ENCODE measurements at regions not wholly inside any gene's neighbourhood (a gene's known extent, or its start where the extent isn't known, plus 50 kb on each side); places are given as distances from the start of the nearest gene placed in this dataset.

DNA sequence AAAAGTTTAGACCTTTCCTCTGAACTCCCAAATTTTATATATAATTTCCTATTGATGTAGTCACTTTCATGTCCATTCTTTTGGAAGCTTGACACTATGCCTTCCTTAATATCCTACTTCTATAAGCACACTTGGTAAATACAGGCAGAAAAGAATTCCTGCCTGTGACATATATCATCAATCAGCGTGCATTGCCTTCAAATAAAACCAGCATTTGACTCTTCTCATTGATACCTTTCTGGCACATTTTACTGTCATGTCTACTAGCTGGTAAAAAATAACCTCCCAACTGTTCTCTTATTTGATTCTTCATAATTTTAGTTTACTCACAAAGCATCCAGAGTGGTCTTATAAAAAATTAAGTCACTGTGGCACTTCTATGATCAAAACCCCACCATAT lies 693.5 kb downstream of the CBLN2 start:
- H3K9me3 ChIP-seq (ENCODE audit: low read depth) = no peaks in the 10 kb centered on the region
- no peak overlapping the region for H3K4me3 ChIP-seq
- no peaks in the 10 kb centered on the region for H3K36me3 ChIP-seq (replicated peaks; ENCODE audit: insufficient read depth, low read depth)
- H3K4me2 ChIP-seq = no peak overlapping the region
- WGBS (ENCODE audit: low lambda C conversion rate, missing lambda C conversion rate) = 67% methylated on average over 1 of the region's 1 CpG
- H2AFZ ChIP-seq = no peak overlapping the region
- no peak overlapping the region for H3K27ac ChIP-seq
- no peaks in the 10 kb centered on the region for H3K9me2 ChIP-seq (replicated peaks; ENCODE audit: insufficient read depth)
- TF ChIP-seq, protein P1, sequence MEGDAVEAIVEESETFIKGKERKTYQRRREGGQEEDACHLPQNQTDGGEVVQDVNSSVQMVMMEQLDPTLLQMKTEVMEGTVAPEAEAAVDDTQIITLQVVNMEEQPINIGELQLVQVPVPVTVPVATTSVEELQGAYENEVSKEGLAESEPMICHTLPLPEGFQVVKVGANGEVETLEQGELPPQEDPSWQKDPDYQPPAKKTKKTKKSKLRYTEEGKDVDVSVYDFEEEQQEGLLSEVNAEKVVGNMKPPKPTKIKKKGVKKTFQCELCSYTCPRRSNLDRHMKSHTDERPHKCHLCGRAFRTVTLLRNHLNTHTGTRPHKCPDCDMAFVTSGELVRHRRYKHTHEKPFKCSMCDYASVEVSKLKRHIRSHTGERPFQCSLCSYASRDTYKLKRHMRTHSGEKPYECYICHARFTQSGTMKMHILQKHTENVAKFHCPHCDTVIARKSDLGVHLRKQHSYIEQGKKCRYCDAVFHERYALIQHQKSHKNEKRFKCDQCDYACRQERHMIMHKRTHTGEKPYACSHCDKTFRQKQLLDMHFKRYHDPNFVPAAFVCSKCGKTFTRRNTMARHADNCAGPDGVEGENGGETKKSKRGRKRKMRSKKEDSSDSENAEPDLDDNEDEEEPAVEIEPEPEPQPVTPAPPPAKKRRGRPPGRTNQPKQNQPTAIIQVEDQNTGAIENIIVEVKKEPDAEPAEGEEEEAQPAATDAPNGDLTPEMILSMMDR (IDR thresholded peaks at IDR 0.05; ENCODE audit: poor library complexity) = no peak
- TF ChIP-seq EZH2 (IDR thresholded peaks at IDR 0.05; ENCODE audit: borderline replicate concordance) (no peak), EZH2phosphoT487 (IDR thresholded peaks at IDR 0.05; ENCODE audit: low read depth, severe bottlenecking, unreplicated experiment) (no peak)
- no peaks in the 10 kb centered on the region for H3K4me1 ChIP-seq (ENCODE audit: insufficient read depth)
- DNase-seq (ENCODE audit: low spot score) = no peak
- H3K79me2 ChIP-seq = no peaks in the 10 kb centered on the region
- no peaks in the 10 kb centered on the region for H4K20me1 ChIP-seq (ENCODE audit: insufficient read depth, poor library complexity, severe bottlenecking)
- H3K27me3 ChIP-seq = no peaks in the 10 kb centered on the region

DNA sequence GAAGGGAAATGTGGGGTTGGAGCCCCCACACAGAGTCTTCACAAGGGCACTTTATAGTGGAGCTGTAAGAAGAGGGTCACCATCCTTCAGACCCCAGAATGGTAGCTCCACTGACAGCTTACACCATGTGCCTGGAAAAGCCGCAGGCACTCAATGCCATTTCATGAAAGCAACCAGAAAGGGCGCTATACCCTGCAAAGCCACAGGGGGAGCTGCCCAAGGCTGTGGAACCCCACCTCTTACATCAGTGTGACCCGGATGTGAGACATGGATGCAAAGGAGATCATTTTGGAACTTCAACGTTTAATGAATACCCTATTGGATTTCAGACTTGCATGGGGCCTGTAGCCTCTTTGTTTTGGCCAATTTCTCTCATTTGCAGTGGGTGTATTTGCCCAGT lies 694.7 kb downstream of the CBLN2 start:
- Histone ChIP-seq H4K20me1 (ENCODE audit: insufficient read depth, poor library complexity, severe bottlenecking) (no peaks in the 10 kb centered on the region), H3K4me2 (no peak overlapping the region), H3K4me3 (no peak overlapping the region), H3K79me2 (no peaks in the 10 kb centered on the region), H3K36me3 (replicated peaks; ENCODE audit: insufficient read depth, low read depth) (no peaks in the 10 kb centered on the region), H3K27ac (no peak overlapping the region), H3K27me3 (no peaks in the 10 kb centered on the region), H3K4me1 (ENCODE audit: insufficient read depth) (no peaks in the 10 kb centered on the region), H3K9me3 (ENCODE audit: low read depth) (no peaks in the 10 kb centered on the region), H3K9me2 (replicated peaks; ENCODE audit: insufficient read depth) (no peaks in the 10 kb centered on the region), H2AFZ (no peak overlapping the region)
- WGBS (ENCODE audit: low lambda C conversion rate, missing lambda C conversion rate) = 81% methylated on average over 4 of the region's 4 CpGs
- DNase-seq (ENCODE audit: low spot score) = no peak
- TF ChIP-seq EZH2phosphoT487 (IDR thresholded peaks at IDR 0.05; ENCODE audit: low read depth, severe bottlenecking, unreplicated experiment) (no peak), EZH2 (IDR thresholded peaks at IDR 0.05; ENCODE audit: borderline replicate concordance) (no peak)
- TF ChIP-seq, protein P1 (IDR thresholded peaks at IDR 0.05; ENCODE audit: poor library complexity) = no peak

DNA sequence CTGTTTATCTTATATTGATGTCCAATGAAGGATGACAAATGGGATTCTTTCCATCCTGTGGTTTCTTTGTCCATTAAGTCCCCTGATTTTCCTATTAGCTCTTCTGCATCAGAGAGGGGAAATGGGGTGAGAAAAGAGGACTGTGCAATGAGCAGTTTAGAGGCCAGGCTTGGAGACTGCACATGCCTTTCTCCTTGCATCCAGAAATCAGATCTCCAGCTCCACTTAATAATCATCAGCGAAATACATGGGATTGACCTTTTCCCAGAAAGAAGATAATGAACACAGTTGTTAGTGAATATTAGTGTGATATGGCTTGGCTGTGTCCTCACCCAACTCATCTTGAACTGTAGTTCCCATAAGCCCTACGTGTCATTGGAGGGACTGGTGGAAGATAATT lies 697.4 kb downstream of the CBLN2 start:
- Histone ChIP-seq H3K27ac (no peak overlapping the region), H3K27me3 (no peaks in the 10 kb centered on the region), H3K36me3 (replicated peaks; ENCODE audit: insufficient read depth, low read depth) (no peaks in the 10 kb centered on the region), H3K4me3 (no peak overlapping the region), H3K4me1 (ENCODE audit: insufficient read depth) (no peaks in the 10 kb centered on the region), H4K20me1 (ENCODE audit: insufficient read depth, poor library complexity, severe bottlenecking) (no peaks in the 10 kb centered on the region), H2AFZ (no peak overlapping the region), H3K9me2 (replicated peaks; ENCODE audit: insufficient read depth) (no peaks in the 10 kb centered on the region), H3K9me3 (ENCODE audit: low read depth) (no peaks in the 10 kb centered on the region), H3K79me2 (no peaks in the 10 kb centered on the region), H3K4me2 (no peak overlapping the region)
- no peak for DNase-seq (ENCODE audit: low spot score)
- TF ChIP-seq EZH2 (IDR thresholded peaks at IDR 0.05; ENCODE audit: borderline replicate concordance) (no peak), EZH2phosphoT487 (IDR thresholded peaks at IDR 0.05; ENCODE audit: low read depth, severe bottlenecking, unreplicated experiment) (no peak)
- TF ChIP-seq, protein P1 (IDR thresholded peaks at IDR 0.05; ENCODE audit: poor library complexity) = no peak
- WGBS (ENCODE audit: low lambda C conversion rate, missing lambda C conversion rate) = 80% methylated on average over 2 of the region's 2 CpGs

DNA sequence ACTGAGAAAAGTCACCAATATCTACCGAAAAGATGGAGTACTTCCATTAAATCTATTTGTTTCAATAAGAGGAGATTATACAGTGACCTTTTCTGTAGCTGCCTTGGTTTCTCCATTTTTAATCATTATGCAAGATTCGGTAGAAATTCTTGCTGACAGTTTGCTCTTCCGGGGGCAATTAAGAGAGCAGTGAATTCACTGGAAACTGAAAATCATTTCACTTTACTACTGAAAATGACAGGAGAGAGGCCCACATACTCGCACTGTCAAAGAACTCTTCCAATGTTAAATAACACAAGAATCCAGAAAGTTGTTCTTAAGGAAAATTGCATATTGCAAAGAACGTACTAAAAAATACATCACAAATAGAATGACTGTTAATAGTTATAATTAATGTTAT lies 699.3 kb downstream of the CBLN2 start:
- Histone ChIP-seq H3K4me3 (no peak overlapping the region), H3K27me3 (no peaks in the 10 kb centered on the region), H4K20me1 (ENCODE audit: insufficient read depth, poor library complexity, severe bottlenecking) (no peaks in the 10 kb centered on the region), H2AFZ (no peak overlapping the region), H3K4me1 (ENCODE audit: insufficient read depth) (no peaks in the 10 kb centered on the region), H3K27ac (no peak overlapping the region), H3K4me2 (no peak overlapping the region), H3K9me3 (ENCODE audit: low read depth) (no peaks in the 10 kb centered on the region), H3K36me3 (replicated peaks; ENCODE audit: insufficient read depth, low read depth) (no peaks in the 10 kb centered on the region), H3K79me2 (no peaks in the 10 kb centered on the region), H3K9me2 (replicated peaks; ENCODE audit: insufficient read depth) (no peaks in the 10 kb centered on the region)
- WGBS (ENCODE audit: low lambda C conversion rate, missing lambda C conversion rate) = 66% methylated on average over 5 of the region's 5 CpGs
- TF ChIP-seq EZH2 (IDR thresholded peaks at IDR 0.05; ENCODE audit: borderline replicate concordance) (no peak), EZH2phosphoT487 (IDR thresholded peaks at IDR 0.05; ENCODE audit: low read depth, severe bottlenecking, unreplicated experiment) (no peak)
- TF ChIP-seq, protein P1 (IDR thresholded peaks at IDR 0.05; ENCODE audit: poor library complexity) = no peak
- DNase-seq (ENCODE audit: low spot score) = no peak
